ENCODE measurements at regions not wholly inside any gene's neighbourhood (a gene's known extent, or its start where the extent isn't known, plus 50 kb on each side); places are given as distances from the start of the nearest gene placed in this dataset.

- Histone ChIP-seq H2AFZ (ENCODE audit: low read depth, low read length) (no peak overlapping the region), H3K79me2 (ENCODE audit: control insufficient read depth, insufficient read depth, low read length) (no peaks in the 10 kb centered on the region), H3K27ac (ENCODE audit: insufficient read depth, low read depth, low read length) (no peak overlapping the region), H3K4me1 (ENCODE audit: control insufficient read depth, extremely low read depth, insufficient read depth, low read length) (no peaks in the 10 kb centered on the region), H3K36me3 (ENCODE audit: control insufficient read depth in 2 of 2, extremely low read depth in 1 of 2, insufficient read depth in 2 of 2, low read length in 2 of 2) (no peaks in the 10 kb centered on the region), H4K20me1 (replicated peaks; ENCODE audit: control insufficient read depth, extremely low read depth, insufficient read depth, low read length) (no peaks in the 10 kb centered on the region), H3K27me3 (ENCODE audit: control insufficient read depth in 2 of 2, insufficient read depth in 2 of 2, low read length in 2 of 2) (no peaks in the 10 kb centered on the region), H3K4me2 (ENCODE audit: insufficient read depth, low read length) (no peak overlapping the region), H3K4me3 (replicated peaks in 1 of 3; ENCODE audit: insufficient read depth in 1 of 3, low read depth in 1 of 3, low read length in 3 of 3) (no peak overlapping the region), H3K9me3 (replicated peaks; ENCODE audit: control insufficient read depth, insufficient read depth, low read length) (peaks cover 5% of the 10 kb centered on the region), H3K9me1 (replicated peaks; ENCODE audit: control insufficient read depth, extremely low read depth, insufficient read depth, low read length) (no peaks in the 10 kb centered on the region), H3K9ac (replicated peaks; ENCODE audit: extremely low read depth, insufficient read depth, low read length) (no peak overlapping the region)
- FAIRE-seq (no peak), DNase-seq (ENCODE audit: low read depth, low spot score) (no peak)
- ChIA-PET CTCF (no interaction called here), POLR2A (no interaction called here)
- BruUV-seq (replicated peaks), result no TSS peak
- dilution Hi-C loops (cut with MboI; ENCODE audit: extremely low pct_ligation_motif_present, low sequenced_read_pairs), result no loop called here
- TF ChIP-seq, protein P1, sequence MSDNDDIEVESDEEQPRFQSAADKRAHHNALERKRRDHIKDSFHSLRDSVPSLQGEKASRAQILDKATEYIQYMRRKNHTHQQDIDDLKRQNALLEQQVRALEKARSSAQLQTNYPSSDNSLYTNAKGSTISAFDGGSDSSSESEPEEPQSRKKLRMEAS (IDR thresholded peaks at IDR 0.05; ENCODE audit: insufficient read depth, insufficient read length), result no peak
- TF ChIP-seq JUN (IDR thresholded peaks at IDR 0.05; ENCODE audit: borderline replicate concordance, insufficient read depth, insufficient read length, low read depth) (no peak), GATA2 (IDR thresholded peaks at IDR 0.05; ENCODE audit: insufficient read depth, insufficient read length, low read depth, low read length) (no peak), MYC (IDR thresholded peaks at IDR 0.05; ENCODE audit: low read depth, low read length) (no peak), POLR2AphosphoS5 (IDR thresholded peaks at IDR 0.05; ENCODE audit: insufficient read depth, low read depth, low read length) (no peak), EZH2 (IDR thresholded peaks at IDR 0.05; ENCODE audit: borderline replicate concordance, low read depth, low read length, severe bottlenecking) (no peak), FOS (IDR thresholded peaks at IDR 0.05; ENCODE audit: borderline replicate concordance, insufficient read depth, low read length) (no peak), POLR2A (IDR thresholded peaks at IDR 0.05; ENCODE audit: low read depth, low read length) (no peak)
- TF ChIP-seq, protein P2, sequence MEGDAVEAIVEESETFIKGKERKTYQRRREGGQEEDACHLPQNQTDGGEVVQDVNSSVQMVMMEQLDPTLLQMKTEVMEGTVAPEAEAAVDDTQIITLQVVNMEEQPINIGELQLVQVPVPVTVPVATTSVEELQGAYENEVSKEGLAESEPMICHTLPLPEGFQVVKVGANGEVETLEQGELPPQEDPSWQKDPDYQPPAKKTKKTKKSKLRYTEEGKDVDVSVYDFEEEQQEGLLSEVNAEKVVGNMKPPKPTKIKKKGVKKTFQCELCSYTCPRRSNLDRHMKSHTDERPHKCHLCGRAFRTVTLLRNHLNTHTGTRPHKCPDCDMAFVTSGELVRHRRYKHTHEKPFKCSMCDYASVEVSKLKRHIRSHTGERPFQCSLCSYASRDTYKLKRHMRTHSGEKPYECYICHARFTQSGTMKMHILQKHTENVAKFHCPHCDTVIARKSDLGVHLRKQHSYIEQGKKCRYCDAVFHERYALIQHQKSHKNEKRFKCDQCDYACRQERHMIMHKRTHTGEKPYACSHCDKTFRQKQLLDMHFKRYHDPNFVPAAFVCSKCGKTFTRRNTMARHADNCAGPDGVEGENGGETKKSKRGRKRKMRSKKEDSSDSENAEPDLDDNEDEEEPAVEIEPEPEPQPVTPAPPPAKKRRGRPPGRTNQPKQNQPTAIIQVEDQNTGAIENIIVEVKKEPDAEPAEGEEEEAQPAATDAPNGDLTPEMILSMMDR (IDR thresholded peaks at IDR 0.05; ENCODE audit: extremely low read depth in 1 of 2, insufficient read depth in 1 of 2, low read depth in 1 of 2, low read length in 2 of 2), result no peak
- intact Hi-C loops (cut with micrococcal nuclease), result no loop called here
These were observed 1009.5 kb upstream of the TMEM132C start for GRCh38 chr12:127257366-127257935.

Data from endothelial cell of umbilical vein (primary cell).